Heart left ventricle (tissue), 13 donors: ENCODE measurements at regions not wholly inside any gene's neighbourhood (a gene's known extent, or its start where the extent isn't known, plus 50 kb on each side); places are given as distances from the start of the nearest gene placed in this dataset.

Source experiments
- POLR2A ChIP-seq, 2 donors: fragments of 450-650 bp; IDR thresholded peaks; one replicate each; pipeline ENCODE4 v1.6.1; 2017; ENCODE audit warnings: antibody characterized with exemption in 2 of 2, mild to moderate bottlenecking in 2 of 2, moderate library complexity in 2 of 2
- TF ChIP-seq, protein P1 (sequence below), 12 donors: fragments of 200-600 bp; sonication (generic) in 4 of 12; IDR thresholded peaks; one replicate each; pipeline versions ENCODE4 v1.5.0 to v1.8.0; 2018 to 2022; ENCODE audit warnings: antibody characterized with exemption in 12 of 12, mild to moderate bottlenecking in 5 of 12
- donor health status: ischemic (EF 13 %, LVEDD 7.1; RV severe dilation, severe dysfunction).
- donor health status: DM: no; HTN: yes; CAD: no.
- donor health status: DM: no; HTN: no; CAD: no.
- donor health status: ischemic (EF 25% LVEDD 6.9; RV normal size, moderate dysfunction).
- donor health status: ischemic (EF 25% LVEDD 5.7; RV mildly dilated, moderate dysfunction).
- donor health status: ischemic (EF 35%, LVEDD 5.7; RV mildly dilated, moderate dysfunction).
- donor health status: nonischemic (EF 11% LVEDD 7.7; RV severe dilation, severe dysfunction).
- donor health status: DM: yes; HTN: yes; CAD: no.
- donor health status: PGD.
- donor health status: ischemic (EF 29% LVEDD 5.4; RV normal size, mild dysfunction).
- donor health status: nonischemic (EF 23%, LVEDD 6.1; RV moderate dilation, normal function).

- TF ChIP-seq, protein P1, sequence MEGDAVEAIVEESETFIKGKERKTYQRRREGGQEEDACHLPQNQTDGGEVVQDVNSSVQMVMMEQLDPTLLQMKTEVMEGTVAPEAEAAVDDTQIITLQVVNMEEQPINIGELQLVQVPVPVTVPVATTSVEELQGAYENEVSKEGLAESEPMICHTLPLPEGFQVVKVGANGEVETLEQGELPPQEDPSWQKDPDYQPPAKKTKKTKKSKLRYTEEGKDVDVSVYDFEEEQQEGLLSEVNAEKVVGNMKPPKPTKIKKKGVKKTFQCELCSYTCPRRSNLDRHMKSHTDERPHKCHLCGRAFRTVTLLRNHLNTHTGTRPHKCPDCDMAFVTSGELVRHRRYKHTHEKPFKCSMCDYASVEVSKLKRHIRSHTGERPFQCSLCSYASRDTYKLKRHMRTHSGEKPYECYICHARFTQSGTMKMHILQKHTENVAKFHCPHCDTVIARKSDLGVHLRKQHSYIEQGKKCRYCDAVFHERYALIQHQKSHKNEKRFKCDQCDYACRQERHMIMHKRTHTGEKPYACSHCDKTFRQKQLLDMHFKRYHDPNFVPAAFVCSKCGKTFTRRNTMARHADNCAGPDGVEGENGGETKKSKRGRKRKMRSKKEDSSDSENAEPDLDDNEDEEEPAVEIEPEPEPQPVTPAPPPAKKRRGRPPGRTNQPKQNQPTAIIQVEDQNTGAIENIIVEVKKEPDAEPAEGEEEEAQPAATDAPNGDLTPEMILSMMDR (IDR thresholded peaks at IDR 0.05), result no peak
- no peak for TF ChIP-seq POLR2A (IDR thresholded peaks at IDR 0.05)
These were observed 65.1 kb upstream of the RGL1 start for GRCh38 chr1:183739741-183740271.
